Spleen (tissue), 7 donors: ENCODE measurements at regions not wholly inside any gene's neighbourhood (a gene's known extent, or its start where the extent isn't known, plus 50 kb on each side); places are given as distances from the start of the nearest gene placed in this dataset.

Source experiments
- CTCF ChIP-seq, 11 experiments: fragments of 200-600 bp in 7 of 11; fragments of 450-650 bp in 4 of 11; sonication (generic) in 4 of 11; IDR thresholded peaks in 8 of 11; conservative IDR thresholded peaks in 3 of 11; 1 replicate in 7 of 11; 2 replicates in 4 of 11; pipeline versions ENCODE4 v1.4.0 to v1.8.0; 2016 to 2021; ENCODE audit warnings: antibody characterized with exemption in 11 of 11, inconsistent platforms in 4 of 11, mild to moderate bottlenecking in 1 of 11
- POLR2A ChIP-seq, 3 donors: fragments of 450-650 bp; IDR thresholded peaks; one replicate each; pipeline ENCODE4 v1.5.1; 2017; ENCODE audit warnings: antibody characterized with exemption in 3 of 3, mild to moderate bottlenecking in 1 of 3
- donor health status: DM: no; HTN: no; CAD: no; lungs with moderate emphysema.
- donor health status: DM: no; HTN: no; CAD: no.
- donor health status: DM: no; HTN: no; CAD: no.

- TF ChIP-seq CTCF (IDR thresholded peaks at IDR 0.05 in 8 of 11, conservative IDR thresholded peaks at IDR 0.05 in 3 of 11), result no peak
- TF ChIP-seq POLR2A (IDR thresholded peaks at IDR 0.05), result no peak
Measured at GRCh38 chr7:46550864-46551263, 629.8 kb upstream of the IGFBP3 start.
